ENCODE measurements at regions not wholly inside any gene's neighbourhood (a gene's known extent, or its start where the extent isn't known, plus 50 kb on each side); places are given as distances from the start of the nearest gene placed in this dataset.

DNA sequence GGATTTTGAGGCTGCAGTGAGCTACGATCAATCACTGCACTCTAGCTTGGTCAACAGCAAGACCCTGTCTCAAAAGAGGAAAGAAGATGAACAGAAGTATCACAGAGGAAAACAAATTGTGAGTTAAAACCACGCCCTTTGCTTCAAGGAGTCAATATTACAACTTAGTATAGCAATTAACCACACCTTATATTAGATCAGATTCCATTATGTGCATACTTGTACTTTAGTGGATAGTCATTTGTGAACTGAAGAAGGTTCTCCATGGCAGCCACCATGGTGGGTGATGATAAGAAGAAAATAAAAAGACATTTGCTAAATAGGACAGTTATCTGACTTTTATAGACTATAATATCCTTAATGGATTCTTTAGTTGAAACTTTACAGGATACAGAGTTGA lies 72.3 kb upstream of the EFEMP1 start:
- POLR2A ChIA-PET: no interaction called here
- no peaks in the 10 kb centered on the region for H3K4me1 ChIP-seq
- H3K4me1 Mint-ChIP-seq (ENCODE audit: low read depth, unreplicated experiment): no peaks in the 10 kb centered on the region
- H3K36me3 Mint-ChIP-seq (ENCODE audit: insufficient read depth, unreplicated experiment): no peaks in the 10 kb centered on the region
- no peak for DNase-seq
- H3K4me3 ChIP-seq (ENCODE audit: low read depth, low read length): no peak overlapping the region
- CTCF ChIA-PET: no interaction called here
- no peaks in the 10 kb centered on the region for H3K36me3 ChIP-seq (ENCODE audit: control insufficient read depth, insufficient read depth, low read length)
- no peaks in the 10 kb centered on the region; the same call in 1 of the 2 replicates for H3K9me3 ChIP-seq
- H3K9me3 Mint-ChIP-seq (ENCODE audit: unreplicated experiment): no peaks in the 10 kb centered on the region
- H3K27me3 ChIP-seq (replicated peaks; ENCODE audit: control insufficient read depth, insufficient read depth, low read length): no peaks in the 10 kb centered on the region
- BruUV-seq (replicated peaks): no TSS peak
- intact Hi-C loops (cut with micrococcal nuclease; ENCODE audit: unreplicated experiment): no loop called here
- H3K27me3 Mint-ChIP-seq (ENCODE audit: insufficient read depth, unreplicated experiment): peaks cover 5% of the 10 kb centered on the region
- H3K4me3 Mint-ChIP-seq (ENCODE audit: unreplicated experiment): no peak overlapping the region
- TF ChIP-seq, protein P1, sequence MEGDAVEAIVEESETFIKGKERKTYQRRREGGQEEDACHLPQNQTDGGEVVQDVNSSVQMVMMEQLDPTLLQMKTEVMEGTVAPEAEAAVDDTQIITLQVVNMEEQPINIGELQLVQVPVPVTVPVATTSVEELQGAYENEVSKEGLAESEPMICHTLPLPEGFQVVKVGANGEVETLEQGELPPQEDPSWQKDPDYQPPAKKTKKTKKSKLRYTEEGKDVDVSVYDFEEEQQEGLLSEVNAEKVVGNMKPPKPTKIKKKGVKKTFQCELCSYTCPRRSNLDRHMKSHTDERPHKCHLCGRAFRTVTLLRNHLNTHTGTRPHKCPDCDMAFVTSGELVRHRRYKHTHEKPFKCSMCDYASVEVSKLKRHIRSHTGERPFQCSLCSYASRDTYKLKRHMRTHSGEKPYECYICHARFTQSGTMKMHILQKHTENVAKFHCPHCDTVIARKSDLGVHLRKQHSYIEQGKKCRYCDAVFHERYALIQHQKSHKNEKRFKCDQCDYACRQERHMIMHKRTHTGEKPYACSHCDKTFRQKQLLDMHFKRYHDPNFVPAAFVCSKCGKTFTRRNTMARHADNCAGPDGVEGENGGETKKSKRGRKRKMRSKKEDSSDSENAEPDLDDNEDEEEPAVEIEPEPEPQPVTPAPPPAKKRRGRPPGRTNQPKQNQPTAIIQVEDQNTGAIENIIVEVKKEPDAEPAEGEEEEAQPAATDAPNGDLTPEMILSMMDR (IDR thresholded peaks at IDR 0.05; ENCODE audit: insufficient read depth in 1 of 2, low read depth in 1 of 2, low read length in 1 of 2, severe bottlenecking in 1 of 2, unreplicated experiment in 1 of 2): no peak
- no peak overlapping the region for H3K27ac Mint-ChIP-seq (ENCODE audit: unreplicated experiment)

DNA sequence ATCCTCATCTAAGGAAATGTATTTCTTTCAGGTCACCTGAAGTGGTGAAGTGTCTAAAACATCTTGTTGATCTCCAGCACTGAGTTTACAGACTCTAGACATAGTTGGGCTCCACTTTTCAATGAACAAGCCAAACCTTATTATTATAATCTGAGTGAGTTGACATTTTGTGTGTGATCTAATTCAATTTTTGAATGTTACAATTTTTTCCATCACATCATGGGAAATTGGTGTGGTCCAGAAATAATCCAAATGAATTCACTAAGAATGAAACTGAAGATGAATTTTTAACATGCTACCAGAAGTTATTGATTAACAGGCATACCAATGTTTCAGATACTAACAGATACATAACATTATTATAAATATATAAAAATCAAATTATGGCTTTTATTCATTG lies 75.6 kb upstream of the EFEMP1 start:
- TF ChIP-seq, protein P1 (IDR thresholded peaks at IDR 0.05; ENCODE audit: insufficient read depth in 1 of 2, low read depth in 1 of 2, low read length in 1 of 2, severe bottlenecking in 1 of 2, unreplicated experiment in 1 of 2): no peak

DNA sequence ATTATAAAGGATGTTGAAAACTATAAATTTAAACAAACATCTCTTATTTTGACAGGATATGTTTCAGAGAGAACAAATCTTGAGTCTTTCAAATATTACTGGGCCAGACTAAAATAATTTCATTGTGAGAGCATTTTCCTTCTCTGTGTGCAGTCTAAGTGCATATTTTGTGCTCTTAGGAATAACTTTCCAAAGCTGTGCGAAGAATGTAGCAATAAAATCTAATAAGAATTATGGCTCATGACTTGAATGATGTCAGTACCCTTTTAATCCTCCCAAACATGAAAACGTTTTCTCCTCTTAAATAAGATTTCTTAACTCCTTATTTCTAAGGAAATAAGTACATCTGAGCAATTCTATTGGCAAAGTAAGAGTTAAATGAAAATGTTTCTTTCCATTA lies 76.2 kb upstream of the EFEMP1 start:
- Mint-ChIP-seq H3K27ac (ENCODE audit: unreplicated experiment) (no peak overlapping the region), H3K9me3 (ENCODE audit: unreplicated experiment) (no peaks in the 10 kb centered on the region), H3K27me3 (ENCODE audit: insufficient read depth, unreplicated experiment) (no peaks in the 10 kb centered on the region), H3K4me1 (ENCODE audit: low read depth, unreplicated experiment) (peaks cover 5% of the 10 kb centered on the region), H3K4me3 (ENCODE audit: unreplicated experiment) (no peak overlapping the region), H3K36me3 (ENCODE audit: insufficient read depth, unreplicated experiment) (no peaks in the 10 kb centered on the region)
- TF ChIP-seq, protein P1 (IDR thresholded peaks at IDR 0.05; ENCODE audit: insufficient read depth in 1 of 2, low read depth in 1 of 2, low read length in 1 of 2, severe bottlenecking in 1 of 2, unreplicated experiment in 1 of 2): no peak
- BruUV-seq (replicated peaks): no TSS peak
- Histone ChIP-seq H3K4me1 (no peaks in the 10 kb centered on the region), H3K27me3 (replicated peaks; ENCODE audit: control insufficient read depth, insufficient read depth, low read length) (no peaks in the 10 kb centered on the region), H3K9me3 (no peaks in the 10 kb centered on the region), H3K4me3 (ENCODE audit: low read depth, low read length) (no peak overlapping the region), H3K36me3 (ENCODE audit: control insufficient read depth, insufficient read depth, low read length) (no peaks in the 10 kb centered on the region)
- POLR2A ChIA-PET: no interaction called here
- DNase-seq: no peak
- CTCF ChIA-PET: no interaction called here
- intact Hi-C loops (cut with micrococcal nuclease; ENCODE audit: unreplicated experiment): no loop called here

More for the DNA sequence above, 75.6 kb upstream of the EFEMP1 start:
- no TSS peak for BruUV-seq (replicated peaks)
- H3K36me3 ChIP-seq (ENCODE audit: control insufficient read depth, insufficient read depth, low read length): no peaks in the 10 kb centered on the region
- H3K9me3 ChIP-seq: no peaks in the 10 kb centered on the region
- no peaks in the 10 kb centered on the region for H3K27me3 Mint-ChIP-seq (ENCODE audit: insufficient read depth, unreplicated experiment)
- H3K4me1 ChIP-seq: no peaks in the 10 kb centered on the region
- intact Hi-C loops (cut with micrococcal nuclease; ENCODE audit: unreplicated experiment): no loop called here
- H3K27ac Mint-ChIP-seq (ENCODE audit: unreplicated experiment): no peak overlapping the region
- DNase-seq: no peak
- H3K36me3 Mint-ChIP-seq (ENCODE audit: insufficient read depth, unreplicated experiment): no peaks in the 10 kb centered on the region
- no peaks in the 10 kb centered on the region for H3K9me3 Mint-ChIP-seq (ENCODE audit: unreplicated experiment)
- H3K27me3 ChIP-seq (replicated peaks; ENCODE audit: control insufficient read depth, insufficient read depth, low read length): no peaks in the 10 kb centered on the region
- CTCF ChIA-PET: no interaction called here
- H3K4me3 ChIP-seq (ENCODE audit: low read depth, low read length): no peak overlapping the region
- POLR2A ChIA-PET: no interaction called here
- H3K4me3 Mint-ChIP-seq (ENCODE audit: unreplicated experiment): no peak overlapping the region
- peaks cover 5% of the 10 kb centered on the region for H3K4me1 Mint-ChIP-seq (ENCODE audit: low read depth, unreplicated experiment)
